Left ventricle myocardium inferior (tissue), 1 donor: ENCODE measurements at regions not wholly inside any gene's neighbourhood (a gene's known extent, or its start where the extent isn't known, plus 50 kb on each side); places are given as distances from the start of the nearest gene placed in this dataset.
"Not testable (repeated sequence)": the region's sequence is repeated elsewhere in the genome, so short reads cannot be mapped to it uniquely, and the experiment has no call there.

Source experiments
- DNase-seq: peaks from one replicate; pipeline ENCODE4 v3.0.0-alpha.2; 2020
- H3K27ac ChIP-seq: fragments of 200-600 bp; replicated peaks from 2 replicates; pipeline ENCODE4 v1.8.0; 2021
- H3K27me3 ChIP-seq: fragments of 200-600 bp; 2 replicates; pipeline ENCODE4 v1.8.0; 2021; ENCODE audit warnings: low read depth
- H3K36me3 ChIP-seq: fragments of 200-600 bp; 2 replicates; pipeline ENCODE4 v1.8.0; 2021
- H3K4me1 ChIP-seq: fragments of 200-600 bp; 2 replicates; pipeline ENCODE4 v1.8.0; 2021
- H3K4me3 ChIP-seq: fragments of 200-600 bp; 2 replicates; pipeline ENCODE4 v1.8.0; 2021; ENCODE audit warnings: mild to moderate bottlenecking, moderate library complexity
- H3K9me3 ChIP-seq: fragments of 200-600 bp; replicated peaks from 2 replicates; pipeline ENCODE4 v1.8.0; 2021
- intact Hi-C: fragments of 100-400 bp; cut with micrococcal nuclease; formaldehyde crosslinking; loops from one replicate; pipeline ENCODE4 v1.11.0; 2022
- TF ChIP-seq, protein P1 (sequence below): fragments of 200-600 bp; IDR thresholded peaks from 2 replicates; pipeline ENCODE4 v1.8.0; 2021; ENCODE audit warnings: antibody characterized with exemption, mild to moderate bottlenecking, borderline replicate concordance
- donor health status: DM: no; HTN: yes; CAD: no; lungs with severe emphysema.

DNA sequence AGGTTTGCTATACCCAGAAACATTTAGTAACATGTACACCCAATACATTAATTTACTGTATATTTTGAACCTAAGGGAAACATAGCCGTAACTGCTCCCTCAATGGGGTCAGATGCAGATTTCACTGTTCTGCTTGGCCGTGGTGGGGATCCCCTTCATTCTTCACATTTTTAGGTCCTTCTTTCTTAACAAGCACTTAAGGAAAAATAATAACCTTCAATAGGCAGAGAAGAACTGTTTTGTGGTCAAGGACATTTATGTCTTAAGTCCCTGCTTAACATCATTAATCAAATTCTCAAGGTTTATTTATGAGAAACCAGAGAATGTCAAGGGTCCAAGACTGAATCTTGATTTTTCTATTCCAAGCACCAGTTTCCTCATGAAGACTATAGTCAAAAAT, 592.1 kb upstream of the ANKRD30A start:
- TF ChIP-seq, protein P1, sequence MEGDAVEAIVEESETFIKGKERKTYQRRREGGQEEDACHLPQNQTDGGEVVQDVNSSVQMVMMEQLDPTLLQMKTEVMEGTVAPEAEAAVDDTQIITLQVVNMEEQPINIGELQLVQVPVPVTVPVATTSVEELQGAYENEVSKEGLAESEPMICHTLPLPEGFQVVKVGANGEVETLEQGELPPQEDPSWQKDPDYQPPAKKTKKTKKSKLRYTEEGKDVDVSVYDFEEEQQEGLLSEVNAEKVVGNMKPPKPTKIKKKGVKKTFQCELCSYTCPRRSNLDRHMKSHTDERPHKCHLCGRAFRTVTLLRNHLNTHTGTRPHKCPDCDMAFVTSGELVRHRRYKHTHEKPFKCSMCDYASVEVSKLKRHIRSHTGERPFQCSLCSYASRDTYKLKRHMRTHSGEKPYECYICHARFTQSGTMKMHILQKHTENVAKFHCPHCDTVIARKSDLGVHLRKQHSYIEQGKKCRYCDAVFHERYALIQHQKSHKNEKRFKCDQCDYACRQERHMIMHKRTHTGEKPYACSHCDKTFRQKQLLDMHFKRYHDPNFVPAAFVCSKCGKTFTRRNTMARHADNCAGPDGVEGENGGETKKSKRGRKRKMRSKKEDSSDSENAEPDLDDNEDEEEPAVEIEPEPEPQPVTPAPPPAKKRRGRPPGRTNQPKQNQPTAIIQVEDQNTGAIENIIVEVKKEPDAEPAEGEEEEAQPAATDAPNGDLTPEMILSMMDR: no peak
- intact Hi-C loops: no loop called here
- Histone ChIP-seq H3K36me3 (no peaks in the 10 kb centered on the region), H3K27ac (no peak overlapping the region), H3K27me3 (no peaks in the 10 kb centered on the region), H3K9me3 (peaks cover 19% of the 10 kb centered on the region), H3K4me3 (no peak overlapping the region), H3K4me1 (no peaks in the 10 kb centered on the region)
- DNase-seq: no peak

DNA sequence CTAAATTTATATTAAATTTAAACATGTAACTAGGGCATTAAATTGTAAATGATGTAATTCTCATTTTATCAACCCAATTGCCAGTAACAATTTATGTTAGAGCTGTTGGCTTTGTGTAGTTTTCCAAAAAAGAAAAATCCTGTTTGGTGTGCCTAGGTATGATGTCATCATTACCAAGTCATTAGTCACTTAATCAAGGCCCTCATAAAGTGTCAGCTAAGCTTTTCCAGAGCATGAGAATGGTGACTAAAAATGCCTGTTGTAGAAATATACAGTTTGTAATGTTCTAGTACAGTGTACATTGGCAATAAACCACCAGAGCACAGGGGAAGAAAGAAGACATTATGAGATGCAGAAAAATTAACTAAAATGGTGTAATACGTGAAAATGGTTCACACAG, 593.8 kb upstream of the ANKRD30A start:
- Histone ChIP-seq H3K36me3 (no peaks in the 10 kb centered on the region), H3K4me1 (no peaks in the 10 kb centered on the region), H3K27ac (no peak overlapping the region), H3K4me3 (no peak overlapping the region), H3K9me3 (peaks cover 19% of the 10 kb centered on the region), H3K27me3 (no peaks in the 10 kb centered on the region)
- intact Hi-C loops: no loop called here
- DNase-seq: no peak
- TF ChIP-seq, protein P1: no peak

DNA sequence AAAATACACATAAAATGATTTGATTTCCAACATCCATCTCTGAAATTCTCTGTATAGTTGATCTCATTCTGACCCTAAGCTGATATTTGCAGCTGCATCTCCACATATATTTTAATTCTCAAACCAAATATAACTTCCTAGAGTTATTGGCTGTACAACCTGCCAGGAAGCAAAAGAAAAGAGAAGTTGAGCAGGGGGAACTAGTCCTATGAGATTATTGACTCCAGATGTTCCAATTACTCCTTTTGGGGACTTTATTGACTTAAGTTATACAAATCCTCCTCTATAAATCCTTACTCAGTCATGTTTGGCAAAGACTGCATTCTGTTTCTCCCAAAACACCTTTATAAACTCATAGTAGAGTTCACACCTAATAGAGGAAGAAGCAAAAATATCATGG, 599.4 kb upstream of the ANKRD30A start:
- Histone ChIP-seq H3K27me3 (no peaks in the 10 kb centered on the region), H3K27ac (no peak overlapping the region), H3K36me3 (no peaks in the 10 kb centered on the region), H3K4me3 (no peak overlapping the region), H3K4me1 (no peaks in the 10 kb centered on the region), H3K9me3 (peaks cover 19% of the 10 kb centered on the region)
- TF ChIP-seq, protein P1: no peak
- DNase-seq: no peak
- intact Hi-C loops: no loop called here

DNA sequence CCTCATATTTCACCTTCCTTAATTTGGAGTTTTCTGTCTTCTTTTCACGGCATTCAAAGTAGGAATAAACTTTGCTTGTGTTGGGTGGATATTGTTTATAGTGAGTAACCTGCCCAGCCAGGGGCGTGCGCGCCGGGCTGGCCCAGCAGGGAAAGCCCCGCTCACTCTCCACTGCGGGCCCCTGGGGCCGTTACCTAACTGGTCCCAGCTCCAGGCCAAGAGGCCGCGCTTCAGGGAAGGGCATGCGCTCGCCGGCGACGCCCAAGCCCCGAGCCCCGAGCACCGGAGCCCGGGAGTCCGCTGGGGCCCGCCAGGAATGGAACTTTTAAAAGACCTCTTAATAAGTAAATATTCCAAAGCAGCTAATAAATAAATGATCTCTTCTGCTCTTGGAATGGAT, 601.3 kb upstream of the ANKRD30A start:
- not testable (repeated sequence) for H3K4me3 ChIP-seq, H3K27ac ChIP-seq, H3K27me3 ChIP-seq, H3K4me1 ChIP-seq, H3K36me3 ChIP-seq, DNase-seq, H3K9me3 ChIP-seq
- intact Hi-C loops: loop anchor here (5.0 kb wide), 1 partner anchor 83 kb away; no protein-coding TSS in a partner anchor

DNA sequence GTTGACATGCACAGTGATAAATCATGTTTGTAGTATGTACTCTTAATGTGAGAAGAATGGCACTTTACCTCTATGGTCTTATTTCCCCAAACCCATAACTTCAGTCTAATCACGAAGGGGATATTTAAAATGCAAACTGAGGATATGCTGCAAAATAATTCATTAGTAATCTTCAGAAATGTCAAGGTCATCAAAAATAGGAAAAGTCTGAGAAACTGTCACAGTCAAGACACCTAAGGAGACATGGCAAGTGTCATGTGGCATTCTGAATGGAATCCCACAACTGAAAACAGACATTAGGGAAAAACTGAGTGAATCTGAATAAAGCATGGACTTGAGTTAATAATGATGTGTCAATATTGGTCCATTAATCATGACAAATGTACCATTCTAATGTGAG, 605.5 kb upstream of the ANKRD30A start:
- intact Hi-C loops: loop anchor here (5.0 kb wide), 1 partner anchor 87 kb away; no protein-coding TSS in a partner anchor
- DNase-seq: no peak
- Histone ChIP-seq H3K27ac (no peak overlapping the region), H3K27me3 (no peaks in the 10 kb centered on the region), H3K4me3 (no peak overlapping the region), H3K36me3 (no peaks in the 10 kb centered on the region), H3K9me3 (peaks cover 23% of the 10 kb centered on the region), H3K4me1 (no peaks in the 10 kb centered on the region)
- TF ChIP-seq, protein P1: no peak

DNA sequence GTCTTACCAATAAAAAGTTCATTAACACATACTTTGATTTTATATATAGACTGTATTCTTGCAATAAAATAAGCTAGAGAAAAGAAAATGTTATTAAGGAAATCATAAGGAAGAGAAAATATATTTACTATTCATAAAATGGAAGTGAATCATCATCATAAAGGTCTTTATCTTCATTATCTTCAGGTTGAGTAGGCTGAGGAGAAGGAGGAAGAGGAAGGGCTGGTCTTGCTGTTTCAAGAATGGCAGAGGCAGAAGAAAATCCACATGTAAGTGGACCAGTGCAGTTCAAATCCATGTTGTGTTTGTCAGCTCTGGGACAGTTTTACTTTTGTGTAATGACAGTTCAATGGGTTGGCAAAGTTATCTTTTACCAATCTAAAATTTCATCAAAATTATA, 609.1 kb upstream of the ANKRD30A start:
- no peaks in the 10 kb centered on the region for H3K4me1 ChIP-seq
- TF ChIP-seq, protein P1: no peak
- H3K4me3 ChIP-seq: no peak overlapping the region
- DNase-seq: no peak
- H3K36me3 ChIP-seq: no peaks in the 10 kb centered on the region
- no peak overlapping the region for H3K27ac ChIP-seq
- intact Hi-C loops: no loop called here
- no peaks in the 10 kb centered on the region for H3K27me3 ChIP-seq
- H3K9me3 ChIP-seq: peaks cover 23% of the 10 kb centered on the region
